ENCODE measurements at regions not wholly inside any gene's neighbourhood (a gene's known extent, or its start where the extent isn't known, plus 50 kb on each side); places are given as distances from the start of the nearest gene placed in this dataset.

- 77% methylated on average over 3 of the region's 3 CpGs for WGBS
Measured at GRCh38 chr2:117500721-117501120, 313.8 kb upstream of the DDX18 start.

GRCh38 chr2:117502121-117502520 lies 312.4 kb upstream of the DDX18 start:
- H3K27me3 ChIP-seq (ENCODE audit: control insufficient read depth in 4 of 4, insufficient read depth in 4 of 4, low read length in 3 of 4), result peaks cover 0 to 2% (median 0%) of the 10 kb centered on the region in 4 donors
- no peak overlapping the region for H3K27ac ChIP-seq (ENCODE audit: low read depth in 1 of 2, low read length in 2 of 2)
- no peak overlapping the region for H3K4me3 ChIP-seq (ENCODE audit: low read depth in 1 of 3, low read length in 3 of 3)
- TF ChIP-seq GABPA (IDR thresholded peaks at IDR 0.05 in 1 of 2, conservative IDR thresholded peaks at IDR 0.05 in 1 of 2) (no peak), HNF4A (conservative IDR thresholded peaks at IDR 0.05) (no peak), TAF1 (conservative IDR thresholded peaks at IDR 0.05) (no peak)
- DNase-seq (ENCODE audit: low spot score), result no peak
- H3K9ac ChIP-seq (ENCODE audit: low read depth in 1 of 2, low read length in 2 of 2), result no peak overlapping the region
- no peaks in the 10 kb centered on the region for H3K36me3 ChIP-seq (ENCODE audit: control insufficient read depth in 4 of 4, insufficient read depth in 3 of 4, low read depth in 1 of 4, low read length in 3 of 4)
- no peaks in the 10 kb centered on the region for H3K4me1 ChIP-seq (ENCODE audit: control insufficient read depth in 4 of 4, insufficient read depth in 4 of 4, low read length in 3 of 4)
- WGBS, result 56% methylated on average over 5 of the region's 5 CpGs
- H3K9me3 ChIP-seq (ENCODE audit: control insufficient read depth in 4 of 4, low read length in 3 of 4), result peaks cover 0 to 1% (median 0%) of the 10 kb centered on the region in 4 donors

More at GRCh38 chr2:117500721-117501120, 313.8 kb upstream of the DDX18 start:
- Histone ChIP-seq H3K27me3 (ENCODE audit: control insufficient read depth in 4 of 4, insufficient read depth in 4 of 4, low read length in 3 of 4) (peaks cover 0 to 2% (median 0%) of the 10 kb centered on the region in 4 donors), H3K4me3 (ENCODE audit: low read depth in 1 of 3, low read length in 3 of 3) (no peak overlapping the region), H3K9ac (ENCODE audit: low read depth in 1 of 2, low read length in 2 of 2) (no peak overlapping the region), H3K36me3 (ENCODE audit: control insufficient read depth in 4 of 4, insufficient read depth in 3 of 4, low read depth in 1 of 4, low read length in 3 of 4) (no peaks in the 10 kb centered on the region), H3K27ac (ENCODE audit: low read depth in 1 of 2, low read length in 2 of 2) (no peak overlapping the region), H3K4me1 (ENCODE audit: control insufficient read depth in 4 of 4, insufficient read depth in 4 of 4, low read length in 3 of 4) (no peaks in the 10 kb centered on the region), H3K9me3 (ENCODE audit: control insufficient read depth in 4 of 4, low read length in 3 of 4) (peaks cover 0 to 1% (median 0%) of the 10 kb centered on the region in 4 donors)
- no peak for DNase-seq (ENCODE audit: low spot score)
- TF ChIP-seq RXRA (IDR thresholded peaks at IDR 0.05) (no peak), FOXA2 (IDR thresholded peaks at IDR 0.05) (no peak), MAX (IDR thresholded peaks at IDR 0.05) (no peak), HNF4A (conservative IDR thresholded peaks at IDR 0.05) (no peak), NR2F2 (IDR thresholded peaks at IDR 0.05) (no peak), GABPA (IDR thresholded peaks at IDR 0.05 in 1 of 2, conservative IDR thresholded peaks at IDR 0.05 in 1 of 2) (no peak), EGR1 (IDR thresholded peaks at IDR 0.05; ENCODE audit: low read depth in 2 of 2) (no peak), TAF1 (conservative IDR thresholded peaks at IDR 0.05) (no peak), RAD21 (IDR thresholded peaks at IDR 0.05) (no peak), YY1 (IDR thresholded peaks at IDR 0.05) (no peak), JUND (IDR thresholded peaks at IDR 0.05) (no peak)

- WGBS, result 78% methylated on average over 2 of the region's 2 CpGs
- no peak for TF ChIP-seq EGR1 (IDR thresholded peaks at IDR 0.05; ENCODE audit: low read depth in 2 of 2)
- H3K4me1 ChIP-seq (ENCODE audit: control insufficient read depth in 4 of 4, insufficient read depth in 4 of 4, low read length in 3 of 4), result no peaks in the 10 kb centered on the region
- H3K27me3 ChIP-seq (ENCODE audit: control insufficient read depth in 4 of 4, insufficient read depth in 4 of 4, low read length in 3 of 4), result no peaks in the 10 kb centered on the region
- H3K27ac ChIP-seq (ENCODE audit: low read depth in 1 of 2, low read length in 2 of 2), result no peak overlapping the region
- no peak overlapping the region for H3K4me3 ChIP-seq (ENCODE audit: low read depth in 1 of 3, low read length in 3 of 3)
- no peaks in the 10 kb centered on the region for H3K9me3 ChIP-seq (ENCODE audit: control insufficient read depth in 4 of 4, low read length in 3 of 4)
- no peaks in the 10 kb centered on the region for H3K36me3 ChIP-seq (ENCODE audit: control insufficient read depth in 4 of 4, insufficient read depth in 3 of 4, low read depth in 1 of 4, low read length in 3 of 4)
- H3K9ac ChIP-seq (ENCODE audit: low read depth in 1 of 2, low read length in 2 of 2), result no peak overlapping the region
- DNase-seq (ENCODE audit: low spot score), result no peak
Measured at GRCh38 chr2:117512307-117512706, 302.2 kb upstream of the DDX18 start.

- Histone ChIP-seq H3K9ac (ENCODE audit: low read depth in 1 of 2, low read length in 2 of 2) (no peak overlapping the region), H3K27ac (ENCODE audit: low read depth in 1 of 2, low read length in 2 of 2) (no peak overlapping the region), H3K36me3 (ENCODE audit: control insufficient read depth in 4 of 4, insufficient read depth in 3 of 4, low read depth in 1 of 4, low read length in 3 of 4) (no peaks in the 10 kb centered on the region), H3K4me1 (ENCODE audit: control insufficient read depth in 4 of 4, insufficient read depth in 4 of 4, low read length in 3 of 4) (no peaks in the 10 kb centered on the region), H3K4me3 (ENCODE audit: low read depth in 1 of 3, low read length in 3 of 3) (no peak overlapping the region), H3K9me3 (ENCODE audit: control insufficient read depth in 4 of 4, low read length in 3 of 4) (no peaks in the 10 kb centered on the region), H3K27me3 (ENCODE audit: control insufficient read depth in 4 of 4, insufficient read depth in 4 of 4, low read length in 3 of 4) (no peaks in the 10 kb centered on the region)
- DNase-seq (ENCODE audit: low spot score), result no peak
- WGBS, result 61% methylated on average over 1 of the region's 1 CpG
- TF ChIP-seq MAX (IDR thresholded peaks at IDR 0.05), result no peak
- no peak for TF ChIP-seq HNF4A (conservative IDR thresholded peaks at IDR 0.05)
- TF ChIP-seq TAF1 (conservative IDR thresholded peaks at IDR 0.05), result no peak
- TF ChIP-seq ZBTB33 (IDR thresholded peaks at IDR 0.05), result no peak
- TF ChIP-seq ATF3 (IDR thresholded peaks at IDR 0.05), result no peak
- TF ChIP-seq YY1 (IDR thresholded peaks at IDR 0.05), result no peak
- TF ChIP-seq HNF4G (IDR thresholded peaks at IDR 0.05), result no peak
- TF ChIP-seq FOXA2 (IDR thresholded peaks at IDR 0.05), result no peak
- TF ChIP-seq JUND (IDR thresholded peaks at IDR 0.05), result no peak
- TF ChIP-seq REST (IDR thresholded peaks at IDR 0.05), result no peak
- no peak for TF ChIP-seq FOXA1 (IDR thresholded peaks at IDR 0.05)
Measured at GRCh38 chr2:117514371-117514770, 300.1 kb upstream of the DDX18 start.

All from liver (tissue), 7 donors.